ENCODE measurements at regions not wholly inside any gene's neighbourhood (a gene's known extent, or its start where the extent isn't known, plus 50 kb on each side); places are given as distances from the start of the nearest gene placed in this dataset.
"Not testable (repeated sequence)": the region's sequence is repeated elsewhere in the genome, so short reads cannot be mapped to it uniquely, and the experiment has no call there.

GRCh38 chr6:170147832-170148708 is 142.8 kb downstream of the DLL1 start:
- Histone ChIP-seq H3K27ac (peak overlapping the region in 2 of 4 donors; percentile 1 to 5), H3K36me3 (no peaks in the 10 kb centered on the region), H3K27me3 (peaks cover 0 to 60% (median 0%) of the 10 kb centered on the region in 4 donors), H3K4me3 (peak overlapping the region in 1 of 4 donors; percentile 30), H3K9me3 (no peaks in the 10 kb centered on the region), H3K4me1 (peaks cover 6 to 47% (median 14%) of the 10 kb centered on the region in 3 donors)
- no peak for DNase-seq
- intact Hi-C loops (cut with DNase I): no loop called here
- no peak for TF ChIP-seq POLR2A (IDR thresholded peaks at IDR 0.05)
- no peak for TF ChIP-seq CTCF (IDR thresholded peaks at IDR 0.05)
- WGBS, 2 donors: 57 to 61% methylated on average over 24 to 30 of the region's 30 CpGs

GRCh38 chr6:170147056-170147787 is 143.7 kb downstream of the DLL1 start:
- WGBS, 2 donors: 74 to 80% methylated on average over 13 to 14 of the region's 23 CpGs
- DNase-seq: no peak
- Histone ChIP-seq H3K4me1 (peaks cover 0 to 39% (median 6%) of the 10 kb centered on the region in 3 donors), H3K27ac (peak overlapping the region in 2 of 4 donors; percentile 1 to 5), H3K36me3 (no peaks in the 10 kb centered on the region), H3K4me3 (no peak overlapping the region), H3K9me3 (no peaks in the 10 kb centered on the region), H3K27me3 (peaks cover 0 to 52% (median 0%) of the 10 kb centered on the region in 4 donors)
- intact Hi-C loops (cut with DNase I): no loop called here
- TF ChIP-seq CTCF (IDR thresholded peaks at IDR 0.05): no peak
- no peak for TF ChIP-seq POLR2A (IDR thresholded peaks at IDR 0.05)

GRCh38 chr6:170146640-170147039 is 144.2 kb downstream of the DLL1 start:
- Histone ChIP-seq H3K4me1 (peaks cover 0 to 33% (median 6%) of the 10 kb centered on the region in 3 donors), H3K36me3 (no peaks in the 10 kb centered on the region), H3K9me3 (no peaks in the 10 kb centered on the region), H3K27ac (no peak overlapping the region), H3K27me3 (peaks cover 0 to 46% (median 0%) of the 10 kb centered on the region in 4 donors), H3K4me3 (no peak overlapping the region)
- DNase-seq: no peak
- intact Hi-C loops (cut with DNase I): no loop called here
- TF ChIP-seq POLR2A (IDR thresholded peaks at IDR 0.05) (no peak), CTCF (IDR thresholded peaks at IDR 0.05) (no peak)
- 50 to 57% methylated on average over 2 to 8 of the region's 12 CpGs for WGBS, 2 donors

- intact Hi-C loops (cut with DNase I); DNase-seq; H3K4me3 ChIP-seq; H3K27ac ChIP-seq; H3K9me3 ChIP-seq; H3K36me3 ChIP-seq: not testable (repeated sequence)
- Histone ChIP-seq H3K27me3 (peaks cover 0 to 41% (median 0%) of the 10 kb centered on the region in 4 donors), H3K4me1 (peaks cover 0 to 28% (median 6%) of the 10 kb centered on the region in 3 donors)
Measured at GRCh38 chr6:170146131-170146530, 144.7 kb downstream of the DLL1 start.

GRCh38 chr6:170145716-170146115 is 145.2 kb downstream of the DLL1 start:
- H3K27ac ChIP-seq; DNase-seq; intact Hi-C loops (cut with DNase I); H3K36me3 ChIP-seq; H3K4me3 ChIP-seq; H3K9me3 ChIP-seq: not testable (repeated sequence)
- H3K4me1 ChIP-seq: peaks cover 0 to 27% (median 6%) of the 10 kb centered on the region in 3 donors
- 50 to 56% methylated on average over 1 to 3 of the region's 3 CpGs for WGBS, 2 donors
- H3K27me3 ChIP-seq: peaks cover 0 to 37% (median 0%) of the 10 kb centered on the region in 4 donors

- intact Hi-C loops (cut with DNase I): no loop called here
- no peaks in the 10 kb centered on the region for H3K36me3 ChIP-seq
- H3K27me3 ChIP-seq: peaks cover 0 to 32% (median 0%) of the 10 kb centered on the region in 4 donors
- H3K27ac ChIP-seq: no peak overlapping the region
- H3K9me3 ChIP-seq: no peaks in the 10 kb centered on the region
- DNase-seq: no peak
- WGBS, 2 donors: 60 to 73% methylated on average over 3 of the region's 3 CpGs
- TF ChIP-seq POLR2A (IDR thresholded peaks at IDR 0.05) (no peak), CTCF (IDR thresholded peaks at IDR 0.05) (no peak)
- no peak overlapping the region for H3K4me3 ChIP-seq
- peaks cover 0 to 27% (median 6%) of the 10 kb centered on the region in 3 donors for H3K4me1 ChIP-seq
Measured at GRCh38 chr6:170145272-170145592, 145.6 kb downstream of the DLL1 start.
